ENCODE measurements at regions not wholly inside any gene's neighbourhood (a gene's known extent, or its start where the extent isn't known, plus 50 kb on each side); places are given as distances from the start of the nearest gene placed in this dataset.

- H3K9ac ChIP-seq (ENCODE audit: low read length): no peak overlapping the region
- no peaks in the 10 kb centered on the region for H3K27me3 ChIP-seq (ENCODE audit: insufficient read depth, low read length)
- H2AFZ ChIP-seq (ENCODE audit: low read depth, low read length, poor library complexity, severe bottlenecking): no peak overlapping the region
- RAD21 ChIA-PET (ENCODE audit: low non-redundant PET in 1 of 2, low total read pairs in 2 of 2, uncharacterized antibody in 2 of 2, unreplicated experiment in 2 of 2): no interaction called here
- BruUV-seq (replicated peaks): no TSS peak
- no peaks in the 10 kb centered on the region for H3K4me1 ChIP-seq (ENCODE audit: control insufficient read depth in 1 of 2, insufficient read depth in 2 of 2, low read length in 2 of 2)
- H3K36me3 ChIP-seq (ENCODE audit: control insufficient read depth in 1 of 2, insufficient read depth in 2 of 2, low read length in 2 of 2): no peaks in the 10 kb centered on the region
- no peak for DNase-seq (ENCODE audit: low read depth, low spot score)
- no peaks in the 10 kb centered on the region for H3K9me3 ChIP-seq (ENCODE audit: control insufficient read depth in 1 of 2, insufficient read depth in 1 of 2, low read depth in 1 of 2, low read length in 2 of 2)
- no peak for TF ChIP-seq POLR2A (IDR thresholded peaks at IDR 0.05; ENCODE audit: borderline replicate concordance, extremely low read depth, insufficient read depth, insufficient read length)
- H3K4me3 ChIP-seq (replicated peaks in 1 of 2; ENCODE audit: low read depth in 1 of 2, low read length in 2 of 2): no peak overlapping the region
- intact Hi-C loops (cut with micrococcal nuclease): no loop called here
- H4K20me1 ChIP-seq (ENCODE audit: insufficient read depth): no peaks in the 10 kb centered on the region
- CTCF ChIA-PET: no interaction called here
- POLR2A ChIA-PET: no interaction called here
- H3K27ac ChIP-seq (ENCODE audit: low read depth, low read length): no peak overlapping the region
- no peaks in the 10 kb centered on the region for H3K9me2 ChIP-seq (ENCODE audit: insufficient read depth)
- H3K4me2 ChIP-seq (ENCODE audit: low read length): no peak overlapping the region
- no peak for ATAC-seq
- no peaks in the 10 kb centered on the region for H3K79me2 ChIP-seq (ENCODE audit: insufficient read depth, low read length)
These were observed 1084.2 kb upstream of the TENM3 start for GRCh38 chr4:181158971-181159370.

GRCh38 chr4:181161669-181162068 lies 1081.5 kb upstream of the TENM3 start:
- peaks cover 4% of the 10 kb centered on the region; the same call in 1 of the 2 replicates for H3K27me3 ChIP-seq (ENCODE audit: insufficient read depth, low read length)
- H3K9me2 ChIP-seq (ENCODE audit: insufficient read depth): no peaks in the 10 kb centered on the region
- POLR2A ChIA-PET: no interaction called here
- BruUV-seq (replicated peaks): no TSS peak
- H3K9me3 ChIP-seq (ENCODE audit: control insufficient read depth in 1 of 2, insufficient read depth in 1 of 2, low read depth in 1 of 2, low read length in 2 of 2): no peaks in the 10 kb centered on the region
- ATAC-seq (no peak), DNase-seq (ENCODE audit: low read depth, low spot score) (no peak)
- H3K79me2 ChIP-seq (ENCODE audit: insufficient read depth, low read length): no peaks in the 10 kb centered on the region
- no peak overlapping the region for H3K27ac ChIP-seq (ENCODE audit: low read depth, low read length)
- no peaks in the 10 kb centered on the region for H4K20me1 ChIP-seq (ENCODE audit: insufficient read depth)
- no peak overlapping the region for H3K4me3 ChIP-seq (replicated peaks in 1 of 2; ENCODE audit: low read depth in 1 of 2, low read length in 2 of 2)
- no peaks in the 10 kb centered on the region for H3K36me3 ChIP-seq (ENCODE audit: control insufficient read depth in 1 of 2, insufficient read depth in 2 of 2, low read length in 2 of 2)
- no peak overlapping the region for H2AFZ ChIP-seq (ENCODE audit: low read depth, low read length, poor library complexity, severe bottlenecking)
- H3K4me1 ChIP-seq (ENCODE audit: control insufficient read depth in 1 of 2, insufficient read depth in 2 of 2, low read length in 2 of 2): no peaks in the 10 kb centered on the region
- H3K9ac ChIP-seq (ENCODE audit: low read length): no peak overlapping the region
- intact Hi-C loops (cut with micrococcal nuclease): no loop called here
- CTCF ChIA-PET: no interaction called here
- TF ChIP-seq ZNF274 (IDR thresholded peaks at IDR 0.05; ENCODE audit: low read depth, low read length) (no peak), SIN3A (IDR thresholded peaks at IDR 0.05; ENCODE audit: low read depth) (no peak), POLR2A (IDR thresholded peaks at IDR 0.05; ENCODE audit: borderline replicate concordance, extremely low read depth, insufficient read depth, insufficient read length) (no peak), TCF7L2 (IDR thresholded peaks at IDR 0.05; ENCODE audit: borderline replicate concordance, extremely low read depth, insufficient read depth, insufficient read length) (no peak), JUND (IDR thresholded peaks at IDR 0.05) (no peak), EZH2phosphoT487 (IDR thresholded peaks at IDR 0.05; ENCODE audit: borderline replicate concordance) (no peak), ZFX (IDR thresholded peaks at IDR 0.05) (no peak), POLR2AphosphoS5 (IDR thresholded peaks at IDR 0.05; ENCODE audit: low read depth, low read length) (no peak), SP1 (IDR thresholded peaks at IDR 0.05; ENCODE audit: low read depth) (no peak)
- TF ChIP-seq, protein P1, sequence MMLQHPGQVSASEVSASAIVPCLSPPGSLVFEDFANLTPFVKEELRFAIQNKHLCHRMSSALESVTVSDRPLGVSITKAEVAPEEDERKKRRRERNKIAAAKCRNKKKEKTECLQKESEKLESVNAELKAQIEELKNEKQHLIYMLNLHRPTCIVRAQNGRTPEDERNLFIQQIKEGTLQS (IDR thresholded peaks at IDR 0.05): no peak
- TF ChIP-seq, protein P2, sequence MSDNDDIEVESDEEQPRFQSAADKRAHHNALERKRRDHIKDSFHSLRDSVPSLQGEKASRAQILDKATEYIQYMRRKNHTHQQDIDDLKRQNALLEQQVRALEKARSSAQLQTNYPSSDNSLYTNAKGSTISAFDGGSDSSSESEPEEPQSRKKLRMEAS (IDR thresholded peaks at IDR 0.05): no peak
- RAD21 ChIA-PET (ENCODE audit: low non-redundant PET in 1 of 2, low total read pairs in 2 of 2, uncharacterized antibody in 2 of 2, unreplicated experiment in 2 of 2): no interaction called here
- H3K4me2 ChIP-seq (ENCODE audit: low read length): no peak overlapping the region

Data from HCT116 (cell line).